HEK293T (cell line): ENCODE measurements at regions not wholly inside any gene's neighbourhood (a gene's known extent, or its start where the extent isn't known, plus 50 kb on each side); places are given as distances from the start of the nearest gene placed in this dataset.

Experiments used
- FOXA1 ChIP-seq: fragments of 450-650 bp; IDR thresholded peaks from 2 replicates; pipeline ENCODE4 v1.6.1; 2016; ENCODE audit warnings: mild to moderate bottlenecking
- FOXK2 ChIP-seq: fragments of 450-650 bp; IDR thresholded peaks from 2 replicates; pipeline ENCODE4 v1.6.1; 2016; ENCODE audit warnings: mild to moderate bottlenecking
- FOXM1 ChIP-seq: fragments of 450-650 bp; IDR thresholded peaks from 2 replicates; pipeline ENCODE4 v1.6.1; 2017; ENCODE audit warnings: mild to moderate bottlenecking, borderline replicate concordance
- HDGF ChIP-seq: fragments of 450-650 bp; IDR thresholded peaks from 2 replicates; pipeline ENCODE4 v1.6.1; 2017; ENCODE audit warnings: antibody characterized with exemption, borderline replicate concordance
- SP1 ChIP-seq: fragments of 450-650 bp; IDR thresholded peaks from 2 replicates; pipeline ENCODE4 v1.6.1; 2017
- SUZ12 ChIP-seq: fragments of 450-650 bp; IDR thresholded peaks from 2 replicates; pipeline ENCODE4 v1.6.1; 2016; ENCODE audit warnings: mild to moderate bottlenecking
- ZNF384 ChIP-seq: fragments of 450-650 bp; IDR thresholded peaks from 2 replicates; pipeline ENCODE4 v1.6.1; 2016

DNA sequence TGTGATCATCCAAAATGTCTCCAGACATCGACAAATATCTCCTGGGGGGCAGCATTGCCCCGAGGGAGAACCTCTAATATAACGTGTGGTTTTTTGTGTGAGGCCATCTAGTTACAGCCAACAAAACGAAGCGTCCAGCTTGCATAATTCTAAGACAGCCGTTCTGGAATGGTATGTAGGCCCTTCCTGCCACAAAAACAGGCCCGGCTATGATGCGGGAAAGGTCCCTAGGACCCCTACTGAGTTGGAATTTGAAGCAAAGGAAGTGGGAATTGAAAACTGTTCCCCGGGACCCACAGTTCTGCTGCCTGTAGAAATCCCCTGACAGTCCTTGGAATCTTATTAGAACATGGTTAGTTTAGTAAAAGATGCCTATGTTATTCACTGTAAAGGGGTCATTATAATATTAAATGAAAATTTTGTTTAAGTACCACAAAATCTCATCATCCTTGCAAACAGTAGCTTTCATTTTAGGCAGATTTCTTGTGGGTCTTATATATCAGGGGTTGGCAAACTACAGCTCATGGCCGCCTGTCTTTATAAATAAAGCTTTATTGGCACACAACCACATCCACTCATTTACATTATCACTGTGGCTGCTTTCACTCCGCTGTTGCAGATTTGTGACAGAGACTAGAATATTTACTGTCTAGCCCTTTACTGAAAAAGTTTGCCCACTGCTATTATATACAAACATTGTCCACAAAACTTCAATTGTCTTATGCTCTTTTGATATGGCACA, 70.7 kb downstream of the MSX2 start:
- TF ChIP-seq SP1: no peak
- TF ChIP-seq FOXK2: no peak
- TF ChIP-seq FOXA1: no peak
- no peak for TF ChIP-seq SUZ12
- TF ChIP-seq FOXM1: no peak
- no peak for TF ChIP-seq HDGF
- no peak for TF ChIP-seq ZNF384
